ENCODE measurements at regions not wholly inside any gene's neighbourhood (a gene's known extent, or its start where the extent isn't known, plus 50 kb on each side); places are given as distances from the start of the nearest gene placed in this dataset.
"Not testable (repeated sequence)": the region's sequence is repeated elsewhere in the genome, so short reads cannot be mapped to it uniquely, and the experiment has no call there.

DNA sequence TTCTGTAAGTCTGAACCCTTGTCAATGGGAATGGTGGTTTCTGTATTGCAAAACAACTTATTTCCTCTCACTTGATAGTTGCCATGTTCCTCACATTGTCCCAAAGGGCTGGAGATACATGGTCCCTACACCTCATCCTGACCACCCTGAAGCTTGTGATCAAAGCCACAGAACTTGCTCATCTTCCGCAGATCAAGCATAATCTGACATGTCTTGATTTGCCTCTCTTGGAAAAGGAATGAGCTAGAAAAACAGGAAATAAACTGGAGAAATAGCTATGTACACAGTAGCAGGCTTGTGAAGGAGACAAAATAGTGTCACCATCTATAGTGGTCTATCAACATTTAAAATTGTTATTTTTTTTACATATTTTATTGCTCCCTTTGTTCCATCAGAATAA is 871.9 kb upstream of the C9orf72 start:
- no peak for DNase-seq (ENCODE audit: low read depth in 2 of 2)

GRCh38 chr9:28453918-28454317 is 880.6 kb upstream of the C9orf72 start:
- no peak for DNase-seq (ENCODE audit: low read depth in 2 of 2)

DNA sequence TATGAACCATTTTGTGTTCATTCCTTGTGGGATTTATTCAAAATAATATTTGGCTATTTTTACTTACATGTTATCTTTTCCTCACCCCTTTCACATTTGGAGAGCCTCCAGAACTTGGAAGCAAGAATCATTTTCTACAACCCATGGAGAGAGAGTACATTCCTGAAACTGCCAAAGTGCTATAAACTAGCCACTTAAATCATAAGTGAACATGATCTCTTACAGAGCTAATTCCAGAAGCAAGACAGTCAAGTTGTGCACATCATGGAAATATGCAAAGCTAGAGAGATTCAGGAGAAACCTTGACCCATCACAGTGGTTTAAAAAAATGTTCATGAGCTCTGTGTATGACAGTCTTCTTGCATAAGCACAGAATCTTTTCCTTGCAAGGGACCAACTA is 883.6 kb upstream of the C9orf72 start:
- DNase-seq (ENCODE audit: low read depth in 2 of 2) = no peak

DNA sequence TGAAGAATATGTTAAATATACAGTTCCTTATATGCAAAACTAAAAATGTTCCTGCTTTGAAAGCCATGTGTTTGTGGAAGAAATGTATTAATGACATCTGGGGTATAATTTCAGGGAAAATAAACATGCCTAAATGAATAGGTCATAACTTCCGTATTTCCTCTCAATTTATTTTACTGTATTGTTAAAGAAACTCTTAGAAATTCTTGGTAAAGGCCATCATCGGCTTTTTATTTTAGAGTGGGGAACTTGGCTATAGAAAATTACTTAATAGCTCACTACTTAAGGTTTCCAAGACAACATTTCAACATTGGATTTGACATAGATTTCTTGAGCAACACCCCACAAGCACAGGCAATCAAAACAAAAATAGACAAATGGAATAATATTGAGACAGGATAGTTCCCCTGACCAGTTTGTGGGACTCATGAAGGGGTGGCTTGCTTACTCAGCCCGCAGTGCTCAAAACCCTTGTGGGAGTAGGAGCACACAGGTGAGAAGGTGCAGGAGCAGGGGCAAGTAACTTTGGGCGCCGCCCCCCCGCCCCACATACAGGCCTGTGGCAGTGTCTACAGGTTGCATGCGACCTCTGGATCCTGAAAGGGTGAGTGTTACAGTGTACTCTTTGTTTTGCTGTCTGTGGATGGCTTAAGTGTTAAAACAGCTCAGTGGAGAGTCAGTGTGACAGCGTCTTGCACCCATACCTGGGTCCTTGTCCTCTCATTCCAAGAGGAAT is 891.4 kb upstream of the C9orf72 start:
- no peak for DNase-seq (ENCODE audit: low read depth in 2 of 2)

- no peak for DNase-seq (ENCODE audit: low read depth in 2 of 2)
Observed at GRCh38 chr9:28471261-28471660, 898.0 kb upstream of the C9orf72 start.

GRCh38 chr9:28487561-28487960 is 914.3 kb upstream of the C9orf72 start:
- no peak for DNase-seq (ENCODE audit: low read depth in 2 of 2)

DNA sequence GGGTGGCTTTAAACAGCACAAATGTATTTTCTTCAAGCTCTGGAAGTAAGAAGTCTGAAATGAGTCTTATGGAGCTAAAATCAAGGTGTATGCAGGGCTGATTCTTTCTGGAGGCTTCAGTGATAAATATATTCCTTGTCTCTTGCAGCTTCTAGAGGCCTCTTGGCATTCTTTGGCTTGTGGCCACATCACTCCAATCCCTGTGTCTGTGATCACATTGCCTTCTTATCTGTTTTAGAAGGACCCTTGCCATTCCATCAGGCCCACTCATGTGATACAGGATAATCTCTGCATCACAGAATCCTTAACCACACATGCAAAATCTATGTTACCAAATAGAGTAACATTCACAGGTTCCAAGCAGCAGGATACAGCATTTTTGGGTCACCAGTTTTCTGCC is 917.8 kb upstream of the C9orf72 start:
- no peak for DNase-seq (ENCODE audit: low read depth in 2 of 2)

- DNase-seq (ENCODE audit: low read depth in 2 of 2) = not testable (repeated sequence)
Observed at GRCh38 chr9:28498168-28498567, 924.9 kb upstream of the C9orf72 start.

DNA sequence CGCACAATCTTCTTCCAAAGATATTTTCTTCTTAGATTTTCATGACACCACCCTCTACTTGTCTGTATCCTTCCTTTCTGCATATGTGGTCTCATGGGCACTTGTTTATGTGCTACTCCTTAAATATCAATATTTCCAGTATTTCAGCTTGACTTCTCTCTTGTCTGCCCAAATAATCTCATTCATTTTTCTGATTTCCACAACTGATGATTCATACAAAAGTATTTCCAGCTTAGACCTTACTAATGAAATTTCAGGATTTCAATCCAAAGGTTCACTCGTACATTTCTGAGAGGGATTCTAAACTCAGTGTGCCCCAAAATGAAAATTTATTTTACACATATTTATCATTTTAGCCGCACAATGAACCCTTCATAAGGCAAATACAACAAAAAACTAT is 928.9 kb upstream of the C9orf72 start:
- no peak for DNase-seq (ENCODE audit: low read depth in 2 of 2)

GRCh38 chr9:28502741-28503140 is 929.5 kb upstream of the C9orf72 start:
- no peak for DNase-seq (ENCODE audit: low read depth in 2 of 2)

DNA sequence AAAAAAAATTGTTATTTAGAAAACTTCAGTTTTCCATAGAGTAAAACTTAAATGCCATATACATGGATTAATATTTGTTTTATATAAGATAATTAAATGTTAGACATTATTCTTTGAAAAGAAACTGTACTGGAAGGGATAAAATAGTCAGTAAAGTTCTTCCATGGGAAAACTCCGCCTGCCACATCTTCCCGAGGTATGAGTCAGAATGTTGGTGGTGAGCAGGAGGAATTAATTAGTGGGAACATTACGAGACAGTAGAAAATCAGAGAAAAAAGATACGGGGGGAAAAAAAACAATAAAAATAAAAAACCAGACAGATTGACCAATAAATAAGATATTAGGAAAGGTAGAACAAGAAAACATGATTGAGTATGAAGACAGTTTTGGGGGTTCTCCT is 930.3 kb upstream of the C9orf72 start:
- DNase-seq (ENCODE audit: low read depth in 2 of 2) = no peak

DNA sequence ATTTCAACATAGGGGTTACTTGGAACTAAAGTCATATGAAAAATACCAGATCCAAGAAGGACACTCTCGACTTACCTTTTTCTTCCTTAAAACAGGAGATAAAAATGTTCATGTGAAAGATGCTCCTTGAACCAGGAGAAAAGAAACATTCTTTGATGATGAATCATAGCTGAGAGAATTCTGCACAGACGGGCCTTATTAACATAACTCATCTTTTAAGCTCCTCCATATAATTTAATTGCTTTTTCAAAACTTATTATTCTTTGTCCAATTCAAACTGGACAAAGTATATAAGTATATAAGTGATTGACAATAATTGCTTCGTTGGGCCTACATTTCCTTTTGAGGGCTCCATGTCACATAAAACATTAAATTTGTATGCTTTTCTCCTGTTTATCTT is 945.2 kb upstream of the C9orf72 start:
- DNase-seq (ENCODE audit: low read depth in 2 of 2) = no peak

DNA sequence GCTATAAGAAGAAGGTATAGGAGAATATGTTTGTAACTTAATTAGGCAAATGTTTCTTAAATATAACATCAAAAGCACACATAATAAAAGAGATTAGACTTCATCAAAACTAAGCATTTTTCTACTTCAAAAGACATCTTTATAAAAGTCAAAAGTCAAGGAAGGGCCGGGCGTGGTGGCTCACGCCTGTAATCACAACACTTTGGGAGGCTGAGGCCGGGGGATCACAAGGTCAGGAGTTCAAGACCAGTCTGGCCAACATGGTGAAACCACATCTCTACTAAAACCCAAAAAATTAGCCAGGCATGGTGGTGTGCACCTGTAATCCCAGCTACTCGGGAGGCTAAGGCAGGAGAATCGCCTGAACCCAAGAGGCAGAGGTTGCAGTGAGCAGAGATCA is 951.0 kb upstream of the C9orf72 start:
- DNase-seq (ENCODE audit: low read depth in 2 of 2) = not testable (repeated sequence)

DNA sequence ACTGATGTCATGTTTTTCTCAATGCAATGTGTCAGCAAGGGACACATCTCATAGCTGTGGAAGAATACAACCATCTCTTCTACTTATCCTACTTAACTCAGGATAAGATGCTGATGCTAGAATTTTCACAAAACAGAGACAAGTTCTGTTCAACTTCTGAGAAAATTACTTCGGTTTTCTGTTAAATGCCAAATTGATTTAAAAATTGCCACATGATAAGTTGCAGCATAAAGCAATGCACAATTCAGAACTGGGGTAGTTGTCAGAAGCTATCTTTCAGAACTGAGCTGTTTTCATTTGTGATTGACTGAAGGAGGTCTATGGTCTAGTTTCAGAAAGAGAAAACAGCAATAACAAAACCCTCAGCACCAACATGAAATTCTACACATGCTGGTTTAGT is 954.8 kb upstream of the C9orf72 start:
- no peak for DNase-seq (ENCODE audit: low read depth in 2 of 2)

- no peak for DNase-seq (ENCODE audit: low read depth in 2 of 2)
Observed at GRCh38 chr9:28538132-28538531, 964.9 kb upstream of the C9orf72 start.

GRCh38 chr9:28539434-28540070 is 966.3 kb upstream of the C9orf72 start:
- DNase-seq (ENCODE audit: low read depth in 2 of 2) = no peak

DNA sequence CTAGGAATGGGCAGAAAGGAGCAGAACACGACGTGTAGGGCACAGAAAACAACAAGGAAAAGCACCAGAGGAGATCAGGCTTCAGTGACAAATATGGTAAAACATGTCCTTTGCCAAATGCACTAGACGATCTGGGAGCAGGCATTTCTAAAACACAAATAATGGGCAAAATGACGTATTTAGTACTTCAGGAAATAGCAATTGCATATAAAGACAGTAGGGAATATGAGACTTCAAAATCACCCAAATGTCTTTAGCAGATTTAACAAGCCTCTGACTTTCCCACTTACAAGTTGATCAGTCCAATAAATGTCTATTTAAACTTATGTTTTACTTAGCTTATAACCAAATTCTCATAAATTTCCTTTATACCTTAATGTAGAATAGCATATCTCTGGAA is 969.6 kb upstream of the C9orf72 start:
- DNase-seq (ENCODE audit: low read depth in 2 of 2) = no peak

DNA sequence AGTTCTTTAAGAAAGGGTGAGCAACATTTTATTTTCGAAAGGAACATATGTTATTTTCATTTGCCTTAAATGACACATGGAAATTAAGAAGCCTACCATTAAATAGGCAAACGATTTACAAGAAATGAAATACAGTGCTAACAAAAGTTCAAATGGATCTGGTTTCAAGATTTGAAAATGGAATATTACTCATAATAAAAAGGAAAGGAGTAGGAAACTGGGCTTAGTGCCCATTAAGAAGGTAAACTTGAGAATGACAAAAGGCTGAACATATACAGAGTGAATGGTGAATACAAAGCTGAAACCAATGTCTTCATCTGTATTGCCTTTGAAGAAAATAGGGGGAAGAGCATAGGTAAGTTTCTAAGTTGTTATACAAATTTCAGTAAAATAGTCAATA is 974.2 kb upstream of the C9orf72 start:
- DNase-seq (ENCODE audit: low read depth in 2 of 2) = no peak

GRCh38 chr9:28563291-28563934 is 990.1 kb upstream of the C9orf72 start:
- DNase-seq (ENCODE audit: low read depth in 2 of 2) = no peak

DNA sequence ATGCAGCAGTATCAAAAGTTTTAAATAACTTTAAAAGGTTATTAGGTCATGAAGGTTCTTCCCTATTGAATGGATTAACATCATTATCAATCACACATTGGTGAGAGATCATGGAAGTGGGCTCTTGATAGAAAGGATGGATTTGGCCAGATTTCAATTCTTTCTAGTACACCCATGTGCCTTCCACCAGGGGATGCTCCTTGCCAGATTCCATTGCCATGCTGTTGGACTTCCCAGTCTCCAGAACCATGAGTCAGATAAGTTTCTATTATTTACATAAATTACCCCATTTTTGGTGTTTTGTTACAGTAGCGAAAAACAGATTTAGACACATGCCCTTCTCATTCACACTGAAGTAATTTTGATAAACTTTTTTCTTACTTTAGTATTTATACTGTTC is 1010.6 kb upstream of the C9orf72 start:
- no peak for DNase-seq (ENCODE audit: low read depth in 2 of 2)

- DNase-seq (ENCODE audit: low read depth in 2 of 2) = no peak
Observed at GRCh38 chr9:28584542-28584941, 1011.3 kb upstream of the C9orf72 start.

- no peak for DNase-seq (ENCODE audit: low read depth in 2 of 2)
Observed at GRCh38 chr9:28587052-28587451, 1013.8 kb upstream of the C9orf72 start.

- DNase-seq (ENCODE audit: low read depth in 2 of 2) = no peak
Observed at GRCh38 chr9:28598408-28598807, 1025.1 kb upstream of the C9orf72 start.

Measured in stimulated activated CD4-positive, alpha-beta T cell treated with anti-CD3 and anti-CD28 coated beads, Interleukin-12 subunit alpha, Interleukin-12 subunit beta, amount 100 ng/mL, for 24 hours (primary cell).